ENCODE measurements at regions not wholly inside any gene's neighbourhood (a gene's known extent, or its start where the extent isn't known, plus 50 kb on each side); places are given as distances from the start of the nearest gene placed in this dataset.

GRCh38 chr15:97875513-97876280, 84.8 kb upstream of the ARRDC4 start:
- TF ChIP-seq ZNF512 (CRISPR knock-in tag; IDR thresholded peaks at IDR 0.05) (no peak), ZBTB33 (CRISPR knock-in tag; IDR thresholded peaks at IDR 0.05) (peak; percentile 21; the same call in 1 of the 2 replicates), CTCF (CRISPR knock-in tag; IDR thresholded peaks at IDR 0.05) (peak; percentile 21; the same call in 1 of the 2 replicates), ZNF780A (CRISPR knock-in tag; IDR thresholded peaks at IDR 0.05) (no peak), RAD21 (CRISPR knock-in tag; IDR thresholded peaks at IDR 0.05) (no peak), TARDBP (CRISPR knock-in tag; IDR thresholded peaks at IDR 0.05) (no peak), CREM (IDR thresholded peaks at IDR 0.05) (no peak), CREM (CRISPR knock-in tag; IDR thresholded peaks at IDR 0.05) (no peak), JUND (CRISPR knock-in tag; IDR thresholded peaks at IDR 0.05) (no peak), STAG1 (CRISPR knock-in tag; IDR thresholded peaks at IDR 0.05) (no peak), NR2C2 (CRISPR knock-in tag; IDR thresholded peaks at IDR 0.05; ENCODE audit: borderline replicate concordance) (no peak)
- TF ChIP-seq, protein P1, sequence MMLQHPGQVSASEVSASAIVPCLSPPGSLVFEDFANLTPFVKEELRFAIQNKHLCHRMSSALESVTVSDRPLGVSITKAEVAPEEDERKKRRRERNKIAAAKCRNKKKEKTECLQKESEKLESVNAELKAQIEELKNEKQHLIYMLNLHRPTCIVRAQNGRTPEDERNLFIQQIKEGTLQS (CRISPR knock-in tag; IDR thresholded peaks at IDR 0.05), result no peak

Measured in HepG2 (cell line).